ENCODE measurements at regions not wholly inside any gene's neighbourhood (a gene's known extent, or its start where the extent isn't known, plus 50 kb on each side); places are given as distances from the start of the nearest gene placed in this dataset.

- TF ChIP-seq, protein P1, sequence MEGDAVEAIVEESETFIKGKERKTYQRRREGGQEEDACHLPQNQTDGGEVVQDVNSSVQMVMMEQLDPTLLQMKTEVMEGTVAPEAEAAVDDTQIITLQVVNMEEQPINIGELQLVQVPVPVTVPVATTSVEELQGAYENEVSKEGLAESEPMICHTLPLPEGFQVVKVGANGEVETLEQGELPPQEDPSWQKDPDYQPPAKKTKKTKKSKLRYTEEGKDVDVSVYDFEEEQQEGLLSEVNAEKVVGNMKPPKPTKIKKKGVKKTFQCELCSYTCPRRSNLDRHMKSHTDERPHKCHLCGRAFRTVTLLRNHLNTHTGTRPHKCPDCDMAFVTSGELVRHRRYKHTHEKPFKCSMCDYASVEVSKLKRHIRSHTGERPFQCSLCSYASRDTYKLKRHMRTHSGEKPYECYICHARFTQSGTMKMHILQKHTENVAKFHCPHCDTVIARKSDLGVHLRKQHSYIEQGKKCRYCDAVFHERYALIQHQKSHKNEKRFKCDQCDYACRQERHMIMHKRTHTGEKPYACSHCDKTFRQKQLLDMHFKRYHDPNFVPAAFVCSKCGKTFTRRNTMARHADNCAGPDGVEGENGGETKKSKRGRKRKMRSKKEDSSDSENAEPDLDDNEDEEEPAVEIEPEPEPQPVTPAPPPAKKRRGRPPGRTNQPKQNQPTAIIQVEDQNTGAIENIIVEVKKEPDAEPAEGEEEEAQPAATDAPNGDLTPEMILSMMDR (IDR thresholded peaks at IDR 0.05 in 8 of 11, conservative IDR thresholded peaks at IDR 0.05 in 3 of 11): no peak
- TF ChIP-seq POLR2A (IDR thresholded peaks at IDR 0.05) (no peak), POLR2AphosphoS5 (IDR thresholded peaks at IDR 0.05) (no peak)
Observed at GRCh38 chr13:55307909-55308308, 1832.8 kb upstream of the PRR20A start.

Measured in spleen (tissue), 7 donors.